HG03439 (cell line): ENCODE measurements at regions not wholly inside any gene's neighbourhood (a gene's known extent, or its start where the extent isn't known, plus 50 kb on each side); places are given as distances from the start of the nearest gene placed in this dataset.
"Not testable (repeated sequence)": the region's sequence is repeated elsewhere in the genome, so short reads cannot be mapped to it uniquely, and the experiment has no call there.

Source experiments
- ATAC-seq: cut with Tn5 transposase; IDR thresholded peaks from one replicate; pipeline ENCODE4 v1.9.1; 2021; ENCODE audit warnings: mild to moderate bottlenecking, moderate library complexity; ENCODE audit not compliant: unreplicated experiment

DNA sequence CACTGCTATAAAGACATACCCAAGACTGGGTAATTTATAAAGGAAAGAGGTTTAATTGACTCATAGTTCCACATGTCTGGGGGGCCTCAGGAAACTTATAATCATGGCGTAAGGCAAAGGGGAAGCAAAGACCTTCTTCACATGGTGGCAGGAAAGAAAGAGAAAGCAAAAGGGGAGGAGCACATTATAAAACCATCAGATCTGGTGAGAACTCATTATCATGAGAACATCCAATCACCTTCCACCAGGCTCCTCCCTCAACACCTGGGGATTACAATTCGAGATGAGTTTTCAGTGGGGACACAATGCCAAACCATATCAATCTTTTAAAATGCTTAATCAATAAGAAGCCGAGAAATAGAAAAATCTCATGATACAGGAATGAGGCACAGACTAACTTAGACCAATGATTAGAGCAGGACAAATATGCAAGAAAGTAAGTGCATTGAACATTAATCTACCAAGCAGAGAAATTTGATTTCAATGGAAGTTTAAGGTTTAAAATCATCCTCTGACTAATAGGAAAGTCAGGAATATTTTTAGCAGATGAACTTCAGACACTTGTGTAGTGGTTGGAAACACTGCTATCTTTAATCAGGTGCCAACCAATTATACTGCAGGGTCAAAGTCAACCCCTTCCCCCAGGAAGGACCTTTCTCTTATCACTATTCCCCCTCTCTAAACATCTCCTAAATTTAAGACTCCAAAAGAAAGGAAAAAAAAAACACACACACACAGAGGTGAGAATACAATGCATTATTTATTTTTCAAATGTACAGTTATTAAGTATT is 259.2 kb downstream of the IRS1 start:
- ATAC-seq, result no peak

GRCh38 chr2:226536410-226536809 is 263.2 kb downstream of the IRS1 start:
- no peak for ATAC-seq

DNA sequence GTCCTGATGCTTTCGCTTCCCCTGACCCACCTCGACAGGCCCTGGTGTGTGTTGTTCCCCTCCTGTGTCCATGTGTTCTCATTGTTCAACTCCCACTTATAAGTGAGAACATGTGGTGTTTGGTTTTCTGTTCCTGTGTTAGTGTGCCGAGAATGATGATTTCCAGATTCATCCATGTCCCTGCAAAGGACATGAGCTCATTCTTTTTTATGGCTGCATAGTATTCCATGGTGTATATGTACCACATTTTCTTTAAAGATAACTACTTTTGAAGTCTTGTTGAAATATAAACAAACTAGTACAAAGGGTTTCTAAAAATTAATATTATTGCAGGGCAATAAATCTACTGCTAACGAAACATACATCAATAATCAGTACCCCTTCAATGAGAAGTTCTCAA is 266.6 kb downstream of the IRS1 start:
- ATAC-seq, result not testable (repeated sequence)

DNA sequence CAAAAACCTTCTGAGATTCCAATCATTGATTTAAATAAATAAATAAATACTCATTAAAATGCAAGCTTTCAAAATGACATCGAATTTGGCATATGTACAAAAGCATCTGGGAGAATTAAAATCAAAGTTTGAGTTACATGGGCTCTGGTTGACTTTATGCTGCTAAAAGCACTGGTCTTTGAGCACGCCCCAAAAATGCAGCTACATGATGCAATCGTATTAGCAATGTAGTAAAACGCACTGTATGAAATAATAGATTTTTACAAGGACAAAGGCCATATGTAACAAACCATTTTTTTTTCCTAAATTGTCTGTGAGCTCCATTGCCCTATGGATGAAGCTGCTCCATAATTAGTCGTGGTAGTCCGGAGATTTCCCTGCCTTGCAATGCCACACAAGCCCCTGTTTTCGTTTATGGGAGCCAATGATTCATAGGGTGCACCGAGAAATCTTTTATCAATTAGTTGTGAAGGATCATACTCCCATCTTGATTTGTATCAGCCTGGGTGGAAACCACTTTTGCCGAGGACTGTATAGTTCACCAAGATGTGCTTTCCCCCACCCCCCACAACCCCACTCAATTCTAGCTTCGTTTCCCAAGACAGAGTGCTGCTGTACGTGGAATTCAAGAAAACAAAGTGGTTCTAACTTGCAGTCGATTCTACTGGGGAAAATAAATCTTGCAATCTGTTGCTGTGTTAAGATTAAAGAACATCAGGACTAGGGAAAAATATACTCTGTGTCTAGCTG is 268.4 kb downstream of the IRS1 start:
- no peak for ATAC-seq

- ATAC-seq, result no peak
Measured at GRCh38 chr2:226529556-226529955, 270.1 kb downstream of the IRS1 start.

GRCh38 chr2:226526716-226527115 is 272.9 kb downstream of the IRS1 start:
- ATAC-seq, result no peak

DNA sequence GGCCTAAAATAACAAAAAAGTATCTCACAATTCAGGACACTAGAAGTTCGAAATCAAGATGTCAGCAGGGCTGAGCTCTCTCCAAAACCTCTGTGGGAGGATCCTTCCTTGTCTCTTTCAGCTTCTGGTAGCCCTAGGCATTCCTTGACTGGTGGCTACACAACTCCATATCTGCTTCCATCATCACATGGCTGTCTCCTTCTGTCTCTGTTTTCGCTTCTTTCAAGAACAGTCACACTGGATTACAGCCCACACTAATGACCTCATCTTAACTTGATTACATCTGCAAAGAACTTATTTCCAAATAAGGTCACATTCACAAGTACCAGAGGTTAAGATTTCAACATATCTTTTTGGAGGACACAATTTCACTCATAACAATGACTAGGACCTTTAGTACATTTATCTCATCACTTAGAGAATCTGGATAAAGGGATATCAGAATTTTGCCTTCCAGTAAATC is 275.2 kb downstream of the IRS1 start:
- ATAC-seq, result no peak

- ATAC-seq, result no peak
Measured at GRCh38 chr2:226520723-226521122, 278.9 kb downstream of the IRS1 start.

- no peak for ATAC-seq
Measured at GRCh38 chr2:226515344-226516055, 284.1 kb downstream of the IRS1 start.

GRCh38 chr2:226514895-226515294 is 284.7 kb downstream of the IRS1 start:
- no peak for ATAC-seq

GRCh38 chr2:226511311-226511710 is 288.3 kb downstream of the IRS1 start:
- ATAC-seq, result no peak

- ATAC-seq, result no peak
Measured at GRCh38 chr2:226508683-226509082, 290.9 kb downstream of the IRS1 start.

GRCh38 chr2:226508005-226508404 is 291.6 kb downstream of the IRS1 start:
- no peak for ATAC-seq

DNA sequence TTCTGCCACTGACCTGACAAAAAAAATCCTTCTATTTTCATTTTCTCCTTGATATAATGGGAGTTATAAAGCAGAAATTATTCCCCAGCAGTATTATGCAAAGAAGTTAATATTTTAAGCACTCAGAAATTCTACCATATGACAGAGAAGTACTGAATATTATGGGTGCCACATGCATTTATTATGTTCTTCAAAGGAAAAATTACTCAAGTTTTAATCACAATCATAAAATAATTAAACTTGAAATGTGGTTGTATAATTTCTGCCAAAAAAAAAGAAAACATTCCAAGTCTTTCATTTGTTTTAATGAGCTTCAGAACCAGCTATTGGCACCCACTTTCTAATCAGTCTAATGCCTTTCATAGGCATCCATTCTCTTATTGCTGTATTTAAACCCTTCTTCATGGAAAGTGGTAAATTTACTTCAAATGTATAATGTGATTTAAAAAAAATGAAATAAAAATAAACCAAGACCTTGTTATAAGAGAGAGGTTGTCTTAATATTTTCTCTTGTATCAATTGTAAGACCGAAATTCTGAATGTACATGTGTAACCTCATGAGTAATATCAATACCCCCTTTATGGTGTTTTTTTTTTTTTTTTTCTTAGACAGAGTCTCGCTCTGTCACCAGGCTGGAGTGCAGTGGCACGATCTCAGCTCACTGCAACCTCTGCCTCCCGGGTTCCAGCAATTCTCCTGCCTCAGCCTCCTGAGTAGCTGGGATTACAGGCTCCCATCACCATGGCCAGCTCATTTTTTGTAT is 302.3 kb downstream of the IRS1 start:
- ATAC-seq, result no peak

- no peak for ATAC-seq
Measured at GRCh38 chr2:226496273-226496550, 303.4 kb downstream of the IRS1 start.

- no peak for ATAC-seq
Measured at GRCh38 chr2:226495466-226496272, 304.0 kb downstream of the IRS1 start.

DNA sequence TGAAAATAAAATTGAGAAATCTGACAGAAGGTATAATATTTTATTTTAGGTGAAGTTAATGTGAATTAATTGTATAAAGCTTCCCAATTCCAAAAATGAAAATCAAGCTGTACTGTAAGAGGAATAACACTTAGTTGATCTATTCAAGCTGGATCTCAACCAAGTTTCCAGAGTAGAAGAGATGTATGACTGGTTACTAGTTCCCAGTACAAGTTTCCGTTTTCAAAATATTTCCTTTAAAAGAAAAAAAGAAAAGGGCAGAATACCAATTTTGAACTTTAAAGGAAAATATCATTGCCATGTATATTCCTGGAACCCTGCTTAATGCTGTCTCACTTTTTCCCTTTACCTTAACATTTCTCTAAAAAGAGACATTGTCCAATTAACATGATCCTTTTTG is 308.5 kb downstream of the IRS1 start:
- no peak for ATAC-seq

- ATAC-seq, result peak; percentile 78
Measured at GRCh38 chr2:226489775-226490541, 309.7 kb downstream of the IRS1 start.

DNA sequence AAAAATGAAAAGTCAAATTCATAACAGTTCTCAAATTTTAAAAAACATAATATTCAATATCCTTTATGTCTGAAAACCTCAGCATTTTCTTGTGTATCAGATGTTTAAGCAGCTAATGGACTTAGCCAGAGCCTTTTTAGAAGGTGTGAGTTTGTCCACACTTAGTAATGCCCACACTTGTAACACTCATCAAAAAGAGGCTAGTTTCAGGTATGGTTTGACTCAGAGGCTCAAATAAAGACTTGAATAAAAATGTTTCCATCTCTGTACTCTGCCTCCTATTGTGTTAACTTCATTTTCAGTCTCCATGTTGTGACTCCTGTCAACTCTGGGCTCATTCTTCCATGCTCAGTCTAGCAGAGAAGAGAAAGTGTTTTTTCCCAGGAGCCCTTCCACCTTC is 311.6 kb downstream of the IRS1 start:
- ATAC-seq, result no peak

DNA sequence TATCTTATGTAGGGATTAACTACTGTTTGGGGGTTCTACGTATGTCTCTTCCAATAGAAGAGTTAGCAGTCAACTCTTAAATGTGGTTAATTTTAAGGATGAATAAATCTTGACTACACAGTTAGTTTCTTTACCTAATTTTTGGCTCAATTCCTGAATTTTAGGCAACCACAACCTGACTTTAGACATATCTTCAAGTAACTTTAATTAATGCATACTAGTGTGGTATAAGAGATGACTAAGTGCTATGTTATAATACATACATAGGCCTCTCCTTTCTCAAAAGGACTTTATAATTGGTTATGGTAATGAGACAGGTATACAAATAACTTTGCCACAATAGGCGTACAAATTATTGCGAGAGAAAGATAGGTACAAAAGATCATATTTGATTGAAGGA is 312.0 kb downstream of the IRS1 start:
- ATAC-seq, result no peak
